Germinal center (tissue), 1 donor: ENCODE measurements at regions not wholly inside any gene's neighbourhood (a gene's known extent, or its start where the extent isn't known, plus 50 kb on each side); places are given as distances from the start of the nearest gene placed in this dataset.
"Not testable (repeated sequence)": the region's sequence is repeated elsewhere in the genome, so short reads cannot be mapped to it uniquely, and the experiment has no call there.

Experiments used
- DNase-seq: peaks from one replicate; pipeline ENCODE4 v3.0.0; 2012; ENCODE audit warnings: mixed read lengths, low spot score

- no peak for DNase-seq
Measured at GRCh38 chr1:166391279-166392066, 224.7 kb upstream of the FAM78B start.

DNA sequence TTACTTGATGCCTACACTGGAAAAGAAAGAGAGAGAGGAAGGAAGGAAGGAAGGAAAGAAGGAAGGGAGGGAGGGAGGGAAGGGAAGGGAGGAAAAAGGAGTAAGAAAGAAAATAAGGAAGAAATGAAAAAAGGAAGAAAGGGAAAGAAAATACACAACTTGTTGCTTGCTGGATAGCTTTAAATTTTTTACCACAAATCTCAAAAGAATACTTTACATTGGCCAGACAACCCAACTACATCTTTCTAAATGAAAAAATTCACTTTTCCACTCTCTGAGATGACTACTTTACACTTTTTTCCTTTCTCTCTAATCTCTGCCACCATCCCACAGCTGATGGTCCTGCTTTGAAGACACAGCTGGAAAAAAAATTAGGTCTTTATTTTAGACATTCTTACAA lies 228.9 kb upstream of the FAM78B start:
- no peak for DNase-seq

- DNase-seq: not testable (repeated sequence)
Measured at GRCh38 chr1:166409253-166410082, 242.7 kb upstream of the FAM78B start.

- no peak for DNase-seq
Measured at GRCh38 chr1:166410083-166410385, 243.2 kb upstream of the FAM78B start.

- not testable (repeated sequence) for DNase-seq
Measured at GRCh38 chr1:166416831-166417230, 250.0 kb upstream of the FAM78B start.

DNA sequence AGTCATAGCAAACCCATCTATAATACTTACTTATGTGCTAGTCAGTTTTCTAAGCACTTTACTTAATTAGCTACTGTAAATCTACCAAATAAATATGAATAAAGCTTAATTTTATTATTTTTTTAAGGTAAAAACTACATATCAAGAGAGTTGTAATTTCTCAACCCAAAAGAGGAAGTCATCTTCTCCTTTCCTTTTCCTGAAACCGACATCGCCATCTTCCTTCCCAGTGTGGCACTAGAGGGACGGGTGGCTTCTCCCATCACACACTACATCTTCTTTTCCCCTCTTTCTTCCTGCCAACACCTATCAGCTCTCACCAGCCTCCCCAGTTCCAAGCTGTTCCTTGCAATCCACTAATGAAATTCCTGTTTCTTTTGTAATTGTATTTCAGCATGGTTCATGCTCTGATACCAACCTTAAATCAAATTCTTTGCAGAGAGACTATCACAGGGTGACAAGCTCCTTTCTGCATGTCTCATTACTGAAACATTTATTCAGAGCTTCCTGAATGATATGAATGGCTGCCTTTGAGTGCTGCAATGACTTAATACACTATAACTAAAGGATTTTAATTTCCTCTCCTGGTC lies 251.6 kb upstream of the FAM78B start:
- no peak for DNase-seq

DNA sequence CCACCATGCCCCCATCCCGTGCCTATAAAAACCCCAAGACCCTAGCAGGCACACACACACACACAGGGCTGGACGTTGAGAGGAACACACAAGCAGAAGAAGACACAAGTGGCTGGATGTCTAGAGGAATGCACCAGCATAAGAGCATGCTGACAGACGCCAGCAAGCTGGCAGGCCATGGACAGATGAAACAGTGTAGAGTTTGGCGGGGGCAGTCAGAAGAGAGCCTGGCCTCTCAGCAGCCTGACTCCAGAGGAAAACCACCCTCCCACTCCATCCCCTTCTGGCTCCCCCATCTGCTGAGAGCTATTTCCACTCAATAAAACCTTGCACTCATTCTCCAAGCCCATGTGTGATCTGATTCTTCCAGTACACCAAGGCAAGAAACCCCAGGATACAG lies 255.8 kb upstream of the FAM78B start:
- not testable (repeated sequence) for DNase-seq

DNA sequence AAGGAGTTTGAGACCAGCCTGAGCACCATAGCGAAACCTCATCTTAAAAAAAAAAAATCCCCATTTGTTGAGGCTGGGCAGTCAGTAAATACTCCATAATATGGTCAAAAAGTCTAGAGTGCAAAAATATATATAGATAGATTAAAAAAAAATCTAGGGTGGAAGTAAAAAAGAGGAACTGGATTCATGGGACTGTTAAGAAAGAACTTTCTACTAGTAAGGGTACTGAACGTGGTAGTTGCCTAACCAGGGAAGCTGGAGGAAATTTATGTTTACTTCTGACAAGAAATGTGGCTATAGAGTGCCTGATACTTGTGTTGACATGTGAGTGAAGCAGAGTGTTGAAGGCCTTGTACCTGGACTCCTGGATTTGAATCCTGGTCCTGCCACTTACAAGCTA lies 265.9 kb upstream of the FAM78B start:
- no peak for DNase-seq

DNA sequence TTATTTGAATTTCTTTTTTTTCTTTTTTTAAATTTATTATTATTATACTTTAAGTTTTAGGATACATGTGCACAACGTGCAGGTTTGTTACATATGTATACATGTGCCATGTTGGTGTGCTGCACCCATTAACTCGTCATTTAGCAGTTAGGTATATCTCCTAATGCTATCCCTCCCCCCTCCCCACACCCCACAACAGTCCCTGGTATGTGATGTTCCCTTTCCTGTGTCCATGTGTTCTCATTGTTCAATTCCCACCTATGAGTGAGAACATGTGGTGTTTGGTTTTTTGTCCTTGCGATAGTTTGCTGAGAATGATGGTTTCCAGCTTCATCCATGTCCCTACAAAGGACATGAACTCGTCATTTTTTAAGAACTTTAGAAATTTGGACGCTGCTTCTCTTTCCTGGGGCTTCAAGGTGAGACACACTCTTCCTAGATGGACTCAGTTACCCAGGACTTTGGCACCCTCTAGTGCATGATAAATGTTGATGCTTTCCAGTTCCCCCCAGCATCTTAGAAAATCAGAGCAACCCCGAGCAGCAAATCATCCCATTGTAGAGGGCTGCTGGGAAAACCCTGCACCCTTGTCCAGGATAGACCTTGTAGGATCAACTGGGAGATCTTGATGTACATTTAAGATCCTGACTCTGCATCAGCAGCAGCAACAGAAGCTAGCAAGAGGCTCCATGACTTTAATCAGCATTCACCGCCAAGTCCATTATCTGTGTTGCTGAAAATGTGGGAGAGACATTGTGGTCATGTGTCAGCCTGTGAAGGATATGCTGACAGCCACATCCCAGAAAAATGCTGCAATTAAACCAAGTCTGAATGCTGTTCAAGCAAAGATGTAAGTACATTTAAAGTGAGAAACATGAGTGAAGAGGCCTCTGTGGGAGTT lies 266.9 kb upstream of the FAM78B start:
- DNase-seq: peak; percentile 4

GRCh38 chr1:166457700-166458099 lies 290.9 kb upstream of the FAM78B start:
- no peak for DNase-seq

GRCh38 chr1:166464333-166464732 lies 297.5 kb upstream of the FAM78B start:
- no peak for DNase-seq

DNA sequence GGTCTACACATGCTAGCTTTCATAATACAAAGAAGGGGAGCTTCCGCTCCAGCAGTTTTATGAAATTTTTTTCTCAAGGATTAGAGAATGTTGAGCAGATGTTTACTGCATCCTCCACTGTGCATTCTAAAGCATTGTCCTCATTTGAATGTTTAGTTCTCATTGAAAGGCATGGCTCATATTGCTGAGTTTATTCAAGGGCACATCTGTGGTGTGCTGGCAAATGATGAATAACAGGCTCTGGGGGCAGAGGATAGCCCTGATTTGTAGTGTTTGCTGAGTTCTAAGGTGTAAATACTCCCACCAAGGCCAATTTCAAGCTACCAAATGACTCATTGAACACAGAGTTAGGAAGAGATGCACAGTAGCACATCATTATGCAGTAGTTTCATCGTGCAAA lies 303.2 kb upstream of the FAM78B start:
- DNase-seq: no peak

DNA sequence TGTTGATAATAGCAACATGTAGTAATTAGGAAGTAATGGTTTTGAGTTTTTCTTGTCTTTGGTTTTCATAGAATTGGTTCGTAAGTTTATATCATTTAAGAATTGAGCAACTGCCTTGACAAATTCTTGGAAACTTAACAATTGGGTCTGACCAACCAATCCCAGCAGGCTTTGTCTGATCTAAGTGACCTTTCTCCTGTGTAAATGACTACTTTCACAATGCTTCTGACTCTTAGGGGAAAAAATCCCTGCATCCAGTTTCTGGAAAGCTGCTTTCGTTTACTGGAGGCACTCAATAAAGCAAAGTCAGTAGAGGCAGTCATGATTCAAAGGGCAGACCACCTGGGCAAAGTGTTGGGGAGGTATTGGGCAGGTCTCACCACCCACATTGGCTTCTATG lies 303.6 kb upstream of the FAM78B start:
- no peak for DNase-seq

DNA sequence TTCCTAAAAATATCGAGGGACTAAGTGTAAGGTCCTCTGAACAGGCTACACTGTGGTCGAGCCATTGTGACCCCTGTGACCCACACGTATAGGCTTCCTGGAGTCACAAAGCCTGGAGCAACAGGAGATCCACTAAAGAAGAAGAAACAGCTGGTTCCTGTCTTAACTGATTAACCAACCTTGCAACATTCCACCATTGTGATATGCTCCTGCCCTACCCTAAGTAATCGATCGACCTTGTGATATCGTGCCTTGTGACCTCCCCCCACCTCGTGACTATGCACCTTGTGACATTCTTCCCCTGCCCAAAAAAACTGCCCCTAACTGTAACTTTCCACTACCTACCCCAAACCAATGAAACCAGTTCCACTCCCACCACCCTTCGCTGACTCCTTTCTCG lies 304.6 kb upstream of the FAM78B start:
- no peak for DNase-seq

GRCh38 chr1:166479052-166479631 lies 312.3 kb upstream of the FAM78B start:
- peak; percentile 22 for DNase-seq

DNA sequence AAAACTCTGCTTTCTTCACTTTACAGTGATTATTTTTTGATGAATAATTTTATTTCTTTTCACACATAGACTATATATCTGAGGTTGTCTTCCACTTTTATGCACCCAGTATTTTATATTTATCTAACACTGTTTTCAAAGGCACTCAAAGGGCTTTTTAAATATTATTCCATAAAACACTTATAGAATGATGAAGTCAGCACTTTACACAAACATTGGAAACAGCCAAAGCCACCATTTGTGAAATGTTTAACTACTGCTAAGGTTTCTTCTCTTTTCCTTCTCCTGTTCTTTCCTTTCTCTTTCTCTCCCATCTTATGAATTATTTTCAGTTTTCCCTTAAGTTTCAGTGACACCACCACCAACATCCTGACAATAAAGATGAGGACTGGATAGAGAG lies 317.7 kb upstream of the FAM78B start:
- DNase-seq: no peak

DNA sequence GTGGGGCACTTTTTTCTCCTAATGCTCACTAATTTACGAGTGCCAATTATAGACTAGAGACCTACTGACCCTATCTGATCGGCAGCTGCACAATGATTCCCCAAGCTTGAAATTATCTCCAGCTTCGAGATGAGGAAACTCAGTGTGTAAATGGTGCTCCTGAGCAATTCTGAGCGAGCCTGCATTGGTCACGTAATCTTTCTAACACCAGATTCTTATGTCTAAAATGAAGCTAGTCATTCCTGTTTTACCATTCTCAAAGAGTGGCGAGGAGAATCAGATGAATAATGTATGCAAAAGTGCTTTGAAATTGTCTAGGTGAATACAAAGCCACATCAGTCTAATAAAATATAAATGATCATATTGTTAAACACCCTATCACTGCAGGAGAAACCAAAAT lies 318.1 kb upstream of the FAM78B start:
- no peak for DNase-seq

GRCh38 chr1:166485620-166486019 lies 318.8 kb upstream of the FAM78B start:
- no peak for DNase-seq

DNA sequence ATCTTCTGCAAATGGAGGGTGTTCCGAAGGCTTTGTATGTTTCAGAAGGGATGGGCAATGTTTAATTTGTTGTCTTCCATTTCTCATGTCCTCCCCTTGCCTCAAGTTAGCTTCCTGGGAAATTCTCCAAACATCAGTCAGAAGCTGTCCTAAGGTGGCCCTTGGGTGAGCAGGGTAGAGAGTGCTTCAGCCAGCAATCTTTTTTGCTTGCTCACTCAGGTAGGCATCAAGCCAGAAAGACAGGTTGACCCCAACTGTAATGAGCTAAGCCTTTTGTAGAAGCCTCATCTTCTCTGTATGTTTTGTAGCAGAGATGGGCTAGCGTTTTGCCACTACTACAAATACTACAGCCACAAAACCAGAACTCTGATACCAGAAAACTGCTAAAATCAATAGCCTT lies 321.5 kb upstream of the FAM78B start:
- DNase-seq: no peak

- no peak for DNase-seq
Measured at GRCh38 chr1:166489356-166489669, 322.5 kb upstream of the FAM78B start.

DNA sequence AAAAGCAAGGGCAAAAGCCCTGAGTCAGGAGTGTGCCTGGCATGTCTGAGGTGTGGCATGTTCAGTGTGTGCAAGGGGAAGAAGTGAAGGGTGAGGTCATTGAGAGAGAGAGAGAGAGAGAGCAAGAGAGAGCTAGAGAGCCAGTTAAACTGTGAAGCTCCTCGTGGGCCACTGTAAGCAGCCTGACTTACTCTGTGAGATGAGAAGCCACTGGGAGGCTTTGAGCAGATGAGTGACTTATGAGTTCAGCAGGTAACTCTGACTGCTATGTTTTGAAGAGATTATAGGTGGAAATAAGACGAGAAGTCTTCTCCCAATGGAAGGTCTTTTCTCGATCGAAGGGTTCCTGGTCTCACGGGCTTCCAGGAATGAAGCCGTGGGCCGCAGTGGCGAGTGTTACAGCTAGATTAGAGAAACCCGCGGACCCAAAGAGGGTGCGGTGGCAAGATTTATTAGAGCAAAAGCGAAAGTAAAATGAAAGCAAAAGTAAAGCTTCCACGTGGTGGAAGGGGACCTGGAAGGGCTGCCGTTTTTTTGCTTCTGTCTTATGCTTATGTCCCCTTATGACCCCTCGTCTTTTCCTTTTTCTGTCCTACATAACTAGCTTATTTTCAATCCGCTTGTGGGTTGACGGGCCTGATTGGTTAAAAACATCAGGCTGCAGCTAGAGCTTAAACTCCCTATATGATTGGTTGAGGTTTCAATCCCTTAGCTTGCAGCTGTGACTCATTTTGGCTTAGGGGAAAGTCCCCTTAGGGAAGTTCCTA lies 323.1 kb upstream of the FAM78B start:
- peak; percentile 33 for DNase-seq
